ENCODE measurements at regions not wholly inside any gene's neighbourhood (a gene's known extent, or its start where the extent isn't known, plus 50 kb on each side); places are given as distances from the start of the nearest gene placed in this dataset.
"Not testable (repeated sequence)": the region's sequence is repeated elsewhere in the genome, so short reads cannot be mapped to it uniquely, and the experiment has no call there.

GRCh38 chr7:65809259-65809981 lies 63.5 kb upstream of the VKORC1L1 start:
- DNase-seq = no peak

GRCh38 chr7:65809982-65810288 lies 62.9 kb upstream of the VKORC1L1 start:
- DNase-seq = no peak

GRCh38 chr7:65812281-65812680 lies 60.6 kb upstream of the VKORC1L1 start:
- DNase-seq = no peak

- DNase-seq = not testable (repeated sequence)
These were observed 58.2 kb upstream of the VKORC1L1 start for GRCh38 chr7:65814556-65815167.

GRCh38 chr7:65820287-65820950 lies 52.5 kb upstream of the VKORC1L1 start:
- no peak for DNase-seq

All from SHP77 treated with DMSO at 0.1 percent for 48 hours (cell line).